Fibroblast of upper back skin (primary cell): ENCODE measurements at regions not wholly inside any gene's neighbourhood (a gene's known extent, or its start where the extent isn't known, plus 50 kb on each side); places are given as distances from the start of the nearest gene placed in this dataset.
"Not testable (repeated sequence)": the region's sequence is repeated elsewhere in the genome, so short reads cannot be mapped to it uniquely, and the experiment has no call there.

Experiments used
- DNase-seq: peaks from one replicate; pipeline ENCODE4 v3.0.0-alpha.2; 2013

- peak; percentile 1 for DNase-seq
These were observed 215.1 kb upstream of the CCL2 start for GRCh38 chr17:34039759-34040555.

DNA sequence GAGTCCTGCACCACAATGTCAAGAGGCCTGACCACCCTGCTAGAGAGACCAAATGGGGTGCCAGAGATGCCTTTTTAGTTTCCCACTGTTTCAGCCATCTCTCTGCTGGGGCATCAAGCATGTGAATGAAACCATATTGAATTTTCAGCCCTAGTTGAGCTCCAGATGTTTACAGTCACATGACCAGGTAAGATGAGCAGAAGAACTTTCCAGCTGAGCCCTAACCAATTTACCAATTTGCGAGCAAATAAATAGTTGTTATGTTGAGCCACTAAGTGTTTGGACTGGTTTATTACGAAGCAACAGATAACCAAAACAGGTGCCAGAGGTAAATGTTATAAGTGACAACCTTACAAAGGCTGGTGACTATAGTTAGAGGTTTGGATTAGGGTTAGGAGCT is 209.1 kb upstream of the CCL2 start:
- no peak for DNase-seq

DNA sequence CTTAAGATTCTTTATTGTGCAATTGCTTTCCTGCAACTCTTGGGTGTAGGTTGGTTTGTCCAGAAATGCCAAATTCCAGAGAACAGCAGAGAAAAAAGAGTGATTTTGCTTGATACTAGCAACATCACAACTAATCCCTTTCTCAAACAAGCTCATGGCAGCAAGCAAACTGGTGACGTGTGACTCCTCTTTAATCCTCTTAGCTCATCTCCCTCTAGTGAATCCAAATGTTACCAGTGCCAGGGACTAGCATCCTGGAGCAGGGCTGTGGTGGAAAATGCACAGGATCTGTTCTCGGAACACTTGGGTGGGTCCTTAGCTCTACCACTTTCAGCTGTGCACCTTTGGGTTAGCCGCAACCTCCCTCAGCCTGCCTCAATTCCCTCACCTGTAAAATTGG is 204.0 kb upstream of the CCL2 start:
- no peak for DNase-seq

DNA sequence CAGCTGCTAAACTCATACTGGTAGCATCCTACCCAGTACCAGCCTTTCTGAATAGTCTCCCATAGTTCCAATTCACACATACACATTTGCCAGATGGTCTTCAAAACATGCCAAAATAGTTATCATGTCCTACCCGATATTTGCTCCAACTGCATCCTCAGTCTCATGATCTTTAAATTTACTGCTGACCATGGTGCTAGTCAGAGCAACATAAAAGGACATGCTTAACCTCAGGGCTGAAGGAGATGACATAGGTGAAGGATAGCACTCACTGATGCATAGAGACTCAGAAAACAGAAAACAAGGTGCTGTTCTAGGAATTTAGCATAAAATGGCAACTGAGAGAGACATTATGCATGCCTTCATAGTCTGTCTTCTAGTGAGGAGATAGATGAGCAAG is 200.6 kb upstream of the CCL2 start:
- no peak for DNase-seq

- no peak for DNase-seq
These were observed 199.5 kb upstream of the CCL2 start for GRCh38 chr17:34055606-34056005.

DNA sequence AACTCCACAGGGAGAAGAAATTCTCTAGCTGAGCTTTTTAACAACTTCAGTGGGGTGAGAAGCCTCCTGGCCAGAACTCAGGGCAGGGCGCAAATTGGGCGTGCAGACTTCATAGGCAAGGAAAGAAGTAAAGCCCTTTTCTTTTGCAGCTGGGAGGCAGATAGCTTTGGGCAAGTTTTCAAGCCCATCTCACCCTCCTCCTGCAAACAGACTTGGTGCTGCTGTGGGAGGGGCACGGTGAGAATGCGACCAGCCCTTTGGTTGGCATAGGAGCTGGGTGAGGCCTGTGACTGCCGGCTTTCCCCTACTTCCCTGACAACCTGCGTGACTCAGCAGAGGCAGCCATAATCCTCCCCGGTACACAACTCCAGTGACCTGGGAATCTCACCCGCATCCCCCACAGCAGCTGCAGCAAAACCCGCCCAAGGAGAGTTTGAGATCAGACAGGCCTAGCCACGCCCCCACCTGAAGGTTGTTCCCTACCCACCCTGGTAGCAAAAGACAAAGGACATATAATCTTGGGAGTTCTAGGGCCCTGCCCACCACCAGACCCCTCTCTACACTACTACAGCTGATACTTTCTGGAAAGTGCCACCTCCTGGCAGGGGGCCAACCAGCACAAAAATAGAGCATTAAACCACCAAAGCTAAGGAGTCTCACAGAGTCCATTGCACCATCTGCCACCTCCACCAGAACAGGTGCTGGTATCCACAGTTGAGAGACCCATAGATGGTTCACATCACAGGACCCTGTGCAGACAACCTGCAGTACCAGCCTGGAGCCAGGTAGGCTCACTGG is 195.5 kb upstream of the CCL2 start:
- no peak for DNase-seq

GRCh38 chr17:34066528-34066927 is 188.6 kb upstream of the CCL2 start:
- no peak for DNase-seq

DNA sequence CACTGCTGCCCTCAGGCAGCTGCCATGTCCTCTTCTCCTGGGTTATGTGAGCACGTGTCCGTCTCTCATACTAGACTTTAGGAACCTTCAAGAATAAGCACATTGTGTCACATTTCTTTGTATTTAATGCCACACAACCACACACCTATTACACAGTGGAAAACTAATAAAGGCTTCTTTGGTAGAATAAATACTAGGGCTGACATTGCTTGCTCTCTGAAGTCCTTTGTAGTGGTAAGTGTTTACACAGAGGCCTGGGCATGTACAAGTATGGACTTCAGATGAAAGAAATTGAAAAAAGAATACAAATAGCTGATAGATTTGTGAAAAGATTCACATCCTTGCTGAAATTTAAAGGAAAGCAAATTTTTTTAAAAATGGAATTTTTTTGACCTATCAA is 188.1 kb upstream of the CCL2 start:
- no peak for DNase-seq

DNA sequence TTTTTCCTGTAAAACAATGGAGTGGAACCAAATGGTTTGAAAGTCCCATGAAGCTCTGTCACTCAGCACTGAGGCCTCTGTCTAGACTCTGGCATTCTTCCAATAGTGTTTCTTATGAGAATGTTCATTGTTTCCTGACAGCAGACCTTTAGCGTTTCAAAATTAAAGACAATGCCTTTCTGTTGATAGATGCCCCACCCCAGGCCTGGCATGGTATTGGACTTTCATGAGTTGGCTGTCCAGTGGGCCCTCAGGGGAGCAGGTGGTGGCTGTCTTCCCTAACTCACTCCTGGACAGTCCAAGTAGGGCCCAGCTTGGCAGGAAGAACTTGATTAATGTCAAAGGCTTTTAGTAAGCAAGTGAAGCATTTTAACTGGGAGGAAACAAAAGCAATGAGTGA is 186.5 kb upstream of the CCL2 start:
- DNase-seq = no peak

- no peak for DNase-seq
These were observed 184.4 kb upstream of the CCL2 start for GRCh38 chr17:34070712-34071111.

GRCh38 chr17:34071886-34072420 is 183.1 kb upstream of the CCL2 start:
- no peak for DNase-seq

DNA sequence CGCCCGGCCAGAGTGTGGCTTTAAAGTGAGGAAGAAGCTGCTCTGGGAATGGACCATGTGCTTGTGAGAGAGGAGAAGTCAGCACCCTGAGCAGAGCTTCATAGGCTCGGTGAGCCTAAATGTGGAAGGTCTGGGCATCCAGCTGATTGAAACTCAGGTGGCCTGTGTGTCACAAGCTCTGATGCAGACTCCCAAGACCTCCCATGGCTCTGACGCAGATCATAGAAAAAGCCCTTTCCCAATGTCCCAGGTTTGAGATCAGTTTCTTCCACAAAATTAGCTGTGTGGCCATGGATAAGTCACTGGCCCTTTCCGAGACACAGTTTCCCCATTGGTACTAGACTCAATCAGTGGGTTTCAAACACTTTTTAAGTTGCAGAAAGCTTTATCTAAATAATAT is 180.0 kb upstream of the CCL2 start:
- DNase-seq = no peak

GRCh38 chr17:34076743-34077631 is 178.1 kb upstream of the CCL2 start:
- DNase-seq = no peak

GRCh38 chr17:34081269-34081668 is 173.8 kb upstream of the CCL2 start:
- DNase-seq = no peak

DNA sequence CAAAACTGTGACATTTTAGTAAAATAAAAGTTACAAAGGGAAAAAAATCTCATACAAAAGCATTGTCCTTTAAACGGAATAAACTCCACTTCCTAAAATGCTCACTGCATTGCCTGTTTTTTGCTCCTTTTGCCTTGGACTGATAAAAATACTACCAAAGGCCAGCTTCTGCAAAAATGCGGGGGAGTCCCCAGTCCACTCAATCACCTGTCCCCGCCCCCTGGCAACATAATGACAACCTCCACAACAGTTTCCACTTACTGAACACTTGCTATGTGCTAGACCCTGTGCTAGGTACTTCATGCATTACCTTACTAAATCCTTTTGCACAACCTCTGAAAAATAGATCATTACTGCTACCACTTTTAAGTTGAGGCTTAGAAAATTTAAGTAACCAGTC is 172.7 kb upstream of the CCL2 start:
- DNase-seq = no peak

DNA sequence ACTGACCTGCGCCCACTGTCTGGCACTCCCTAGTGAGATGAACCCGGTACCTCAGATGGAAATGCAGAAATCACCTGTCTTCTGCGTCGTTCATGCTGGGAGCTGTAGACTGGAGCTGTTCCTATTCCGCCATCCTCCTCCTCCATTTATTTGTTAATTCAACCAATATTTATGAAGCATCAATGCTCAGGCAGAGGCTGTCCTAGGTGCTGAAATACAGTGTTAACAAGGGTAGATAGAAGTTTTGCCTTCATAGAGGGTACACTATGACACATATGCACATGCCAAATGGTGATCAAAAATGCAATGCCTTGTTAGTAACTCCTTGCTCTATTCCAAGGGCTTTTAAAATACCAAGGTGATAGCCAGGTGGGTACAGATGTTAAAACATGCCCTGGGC is 166.0 kb upstream of the CCL2 start:
- not testable (repeated sequence) for DNase-seq

GRCh38 chr17:34090593-34090992 is 164.5 kb upstream of the CCL2 start:
- no peak for DNase-seq

DNA sequence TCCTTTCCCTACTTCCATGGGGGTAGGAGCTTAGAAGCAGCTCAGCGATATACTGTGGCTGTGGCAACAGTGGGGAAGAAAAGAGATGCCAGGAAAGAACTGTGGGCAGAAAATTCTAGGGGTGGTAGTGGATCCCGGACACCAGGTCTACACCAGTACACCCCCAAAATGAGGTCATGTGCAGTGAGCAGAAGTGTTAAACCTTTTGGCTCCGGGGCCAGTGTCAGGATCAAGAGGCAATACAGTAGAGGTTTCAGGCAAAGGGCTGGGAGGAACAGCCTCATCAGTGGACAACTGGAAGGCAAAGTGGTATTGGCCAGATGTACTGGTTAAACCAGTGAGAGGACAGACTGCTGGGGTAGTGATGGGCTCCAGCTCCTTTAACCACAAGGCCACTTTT is 163.1 kb upstream of the CCL2 start:
- DNase-seq = no peak

GRCh38 chr17:34095106-34095505 is 160.0 kb upstream of the CCL2 start:
- DNase-seq = no peak

DNA sequence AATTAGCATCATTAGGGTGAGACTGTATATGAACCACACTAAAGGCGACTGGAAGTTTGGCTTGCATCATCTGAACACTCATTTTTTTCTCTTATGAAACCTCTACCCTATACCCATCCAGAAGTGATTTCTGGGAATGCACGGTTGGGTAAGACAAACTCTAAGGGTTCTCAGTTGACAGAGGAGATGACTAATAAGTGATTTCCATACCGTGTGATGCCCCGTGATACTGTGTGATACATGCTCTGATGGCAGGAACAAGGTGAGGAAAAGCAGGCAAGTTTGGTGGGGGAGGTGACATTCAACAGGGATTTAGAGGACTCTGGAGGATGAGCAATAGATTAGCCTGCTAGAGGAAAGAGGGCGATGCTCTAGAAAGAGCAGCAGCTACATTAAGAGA is 156.4 kb upstream of the CCL2 start:
- no peak for DNase-seq

GRCh38 chr17:34099859-34100515 is 155.1 kb upstream of the CCL2 start:
- DNase-seq = no peak

DNA sequence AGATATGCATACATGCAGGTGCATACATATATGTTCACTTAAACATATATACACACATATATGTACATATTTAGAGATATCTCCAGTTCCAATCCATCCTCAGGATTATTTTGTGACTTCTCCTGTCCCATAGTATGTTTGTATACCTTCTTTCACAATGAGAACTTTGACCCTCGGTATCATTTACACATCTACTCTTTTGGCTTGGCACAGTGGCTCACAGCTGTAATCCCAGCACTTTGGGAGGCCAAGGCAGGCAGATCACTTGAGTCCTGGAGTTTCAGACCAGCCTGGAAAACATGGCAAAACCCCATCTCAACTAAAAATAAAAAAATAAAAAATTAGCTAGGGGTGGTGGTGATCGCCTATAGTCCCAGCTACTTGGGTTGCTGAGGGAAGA is 148.1 kb upstream of the CCL2 start:
- no peak for DNase-seq

DNA sequence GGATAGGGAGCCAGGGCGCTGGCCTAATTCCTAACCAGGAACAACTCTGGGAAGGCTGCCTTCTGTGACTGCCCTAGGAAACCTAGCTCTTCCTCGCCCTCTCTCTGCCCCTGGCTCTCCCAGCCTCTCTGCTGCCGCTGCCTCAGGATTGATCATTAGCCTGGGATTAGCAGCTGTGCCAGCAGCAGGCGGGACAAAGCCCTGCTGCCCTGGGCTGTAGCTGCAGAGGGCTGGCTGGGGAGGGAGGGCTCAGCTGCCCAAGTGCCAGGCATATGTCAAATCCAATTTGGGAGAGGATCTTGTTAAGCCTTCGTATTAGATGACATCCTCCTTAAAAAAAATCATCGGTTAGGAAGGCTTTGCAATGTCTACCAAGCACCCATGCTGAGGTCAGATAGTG is 144.8 kb upstream of the CCL2 start:
- DNase-seq = no peak
